GM12878 (cell line): ENCODE measurements at regions not wholly inside any gene's neighbourhood (a gene's known extent, or its start where the extent isn't known, plus 50 kb on each side); places are given as distances from the start of the nearest gene placed in this dataset.

Experiments used
- ATAC-seq: fragments of 200-7000 bp; cut with Tn5 transposase; 3 replicates; pipeline ENCODE4 v1.9.1; 2020; ENCODE audit warnings: mild to moderate bottlenecking, moderate library complexity
- BruUV-seq: library from RNA; stranded (reverse); fragments of 400-500 nt; replicated peaks from 2 replicates; lab custom pipeline; 2021; lab: Mats Ljungman, UMichigan
- CTCF ChIA-PET: fragments of 300-600 bp; sonication (Branson Sonifier 250); formaldehyde crosslinking; extraction: SDS; loops from one replicate; lab custom pipeline; 2021; ENCODE audit warnings: inconsistent platforms; lab: Yijun Ruan, JAX
- POLR2A ChIA-PET: fragments of 350-600 bp; formaldehyde crosslinking; extraction: SDS; loops from one replicate; lab custom pipeline; 2021; ENCODE audit warnings: inconsistent platforms; lab: Charles Lee
- RAD21 ChIA-PET: fragments of 300-600 bp; sonication (Branson Sonifier 250); formaldehyde crosslinking; loops from one replicate; lab custom pipeline; 2023; ENCODE audit warnings: antibody characterized with exemption; ENCODE audit not compliant: unreplicated experiment; lab: Charles Lee
- SMC1A ChIA-PET: fragments of 300-600 bp; sonication (Branson Sonifier 250); formaldehyde crosslinking; loops from one replicate; lab custom pipeline; 2023; ENCODE audit not compliant: unreplicated experiment, uncharacterized antibody; lab: Charles Lee
- DNase-seq: peaks from one replicate; pipeline ENCODE4 v3.0.0-alpha.2; 2011; ENCODE audit warnings: low read depth, low spot score
- FAIRE-seq: peaks from 3 replicates; lab custom pipeline; 2011; peaks lifted over from hg19 to GRCh38; lab: Jason Lieb, UNC
- H2AFZ ChIP-seq: 2 replicates; pipeline ENCODE4 v1.6.0; 2011; ENCODE audit warnings: low read depth, low read length, control low read depth; ENCODE audit not compliant: control insufficient read depth
- H3K27ac ChIP-seq: 2 replicates; pipeline ENCODE4 v1.5.1; 2011; ENCODE audit warnings: control low read depth; ENCODE audit not compliant: control insufficient read depth, insufficient read depth
- H3K27me3 ChIP-seq, 2 experiments: replicated peaks in 1 of 2; 2 replicates each; pipeline versions ENCODE4 v1.6.0 to v1.6.1; 2011; ENCODE audit warnings: low read length in 1 of 2; ENCODE audit not compliant: control insufficient read depth in 2 of 2, insufficient read depth in 2 of 2
- H3K36me3 ChIP-seq, 2 experiments: 2 replicates each; pipeline ENCODE4 v1.5.1; 2011; ENCODE audit warnings: low read length in 1 of 2; ENCODE audit not compliant: control insufficient read depth in 2 of 2, insufficient read depth in 2 of 2
- H3K4me1 ChIP-seq: 2 replicates; pipeline ENCODE4 v1.6.1; 2011; ENCODE audit warnings: mild to moderate bottlenecking, low read length, moderate library complexity, mixed read lengths; ENCODE audit not compliant: control insufficient read depth, insufficient read depth
- H3K4me2 ChIP-seq: 2 replicates; pipeline ENCODE4 v1.6.0; 2011; ENCODE audit warnings: control low read depth; ENCODE audit not compliant: control insufficient read depth, insufficient read depth
- H3K4me3 ChIP-seq: fragments of 200-600 bp; sonication (generic); 2 replicates; pipeline ENCODE4 v1.5.1; 2016
- H3K79me2 ChIP-seq: 2 replicates; pipeline ENCODE4 v1.6.0; 2011; ENCODE audit warnings: low read length; ENCODE audit not compliant: control insufficient read depth, insufficient read depth
- H3K9ac ChIP-seq: 2 replicates; pipeline ENCODE4 v1.8.0; 2011; ENCODE audit warnings: low read length, control low read depth, mixed read lengths; ENCODE audit not compliant: control insufficient read depth, insufficient read depth
- H3K9me3 ChIP-seq: replicated peaks from 3 replicates; pipeline ENCODE4 v1.5.1; 2011; ENCODE audit warnings: mild to moderate bottlenecking, low read length; ENCODE audit not compliant: control insufficient read depth, insufficient read depth
- H4K20me1 ChIP-seq: 2 replicates; pipeline ENCODE4 v1.6.0; 2011; ENCODE audit not compliant: control insufficient read depth, insufficient read depth
- BCL11A ChIP-seq: IDR thresholded peaks from 2 replicates; pipeline ENCODE4 v1.6.1; 2011; ENCODE audit warnings: low read depth, low read length
- BHLHE40 ChIP-seq, 2 experiments: fragments of 450-650 bp in 1 of 2; IDR thresholded peaks; 2 replicates each; pipeline ENCODE4 v1.6.1; 2011 to 2017; ENCODE audit warnings: low read depth in 2 of 2, borderline replicate concordance in 1 of 2, improper control_type of control experiment in 1 of 2, low read length in 1 of 2, mild to moderate bottlenecking in 1 of 2
- NFYA ChIP-seq: IDR thresholded peaks from 2 replicates; pipeline ENCODE4 v1.6.1; 2011; ENCODE audit warnings: low read depth, mild to moderate bottlenecking, low read length, improper control_type of control experiment, borderline replicate concordance
- SPI1 ChIP-seq: IDR thresholded peaks from 2 replicates; pipeline ENCODE4 v1.6.1; 2011; ENCODE audit warnings: low read depth, mild to moderate bottlenecking, low read length, moderate library complexity, borderline replicate concordance; ENCODE audit not compliant: insufficient read depth
- USF1 ChIP-seq: IDR thresholded peaks from 2 replicates; pipeline ENCODE4 v1.6.1; 2011; ENCODE audit warnings: borderline replicate concordance, low read depth, mild to moderate bottlenecking, moderate library complexity, mixed read lengths, low read length; ENCODE audit not compliant: insufficient read depth; ENCODE audit errors: extremely low read length
- WGBS: methylation state at CpG from one replicate; pipeline ENCODE4 v1.1.6; 2016; ENCODE audit warnings: low lambda C conversion rate; ENCODE audit not compliant: insufficient replicate concordance, insufficient coverage; ENCODE audit errors: missing lambda C conversion rate; 5-methylcytosine and 5-hydroxymethylcytosine counted together
- in situ Hi-C: fragments of 300-500 bp; cut with MboI; formaldehyde crosslinking; loops from 9 replicates; pipeline ENCODE4 v1.14.3; 2018; ENCODE audit warnings: mixed read lengths
- intact Hi-C: fragments of 100-400 bp; cut with micrococcal nuclease; formaldehyde crosslinking; loops from one replicate; pipeline ENCODE4 v1.14.2; 2022; ENCODE audit not compliant: unreplicated experiment

- H4K20me1 ChIP-seq, result no peaks in the 10 kb centered on the region
- intact Hi-C loops, result no loop called here
- H3K4me1 ChIP-seq, result no peaks in the 10 kb centered on the region
- 57% methylated on average over 2 of the region's 2 CpGs for WGBS
- ChIA-PET SMC1A (interaction anchor here (0.9 to 1.3 kb wide), 3 partner anchors 11 to 117 kb away, joined by 3 to 5 read pairs (median 3); no protein-coding TSS in a partner anchor), POLR2A (no interaction called here), RAD21 (no interaction called here), CTCF (interaction anchor here (1.1 to 1.5 kb wide), 3 partner anchors 31 to 136 kb away, joined by 3 to 4 read pairs (median 3); no protein-coding TSS in a partner anchor)
- no peak overlapping the region for H3K4me3 ChIP-seq
- BruUV-seq, result no TSS peak
- DNase-seq (no peak), FAIRE-seq (no peak), ATAC-seq (no peak)
- no peak overlapping the region for H2AFZ ChIP-seq
- H3K9me3 ChIP-seq, result no peaks in the 10 kb centered on the region; the same call in 2 of the 3 replicates
- H3K27me3 ChIP-seq, result no peaks in the 10 kb centered on the region
- TF ChIP-seq BCL11A, result no peak
- H3K9ac ChIP-seq, result no peak overlapping the region
- H3K79me2 ChIP-seq, result no peaks in the 10 kb centered on the region
- H3K4me2 ChIP-seq, result no peak overlapping the region; the same call in 1 of the 2 replicates
- in situ Hi-C loops, result no loop called here
- no peaks in the 10 kb centered on the region for H3K36me3 ChIP-seq
- H3K27ac ChIP-seq, result no peak overlapping the region
Observed at GRCh38 chr1:182259968-182260367, 131.6 kb downstream of the GLUL start.

GRCh38 chr1:182259229-182259872, 132.2 kb downstream of the GLUL start:
- H3K36me3 ChIP-seq, result no peaks in the 10 kb centered on the region
- peak overlapping the region; percentile 42 for H2AFZ ChIP-seq
- DNase-seq, result peak; percentile 66
- no peak overlapping the region for H3K9ac ChIP-seq
- 2% methylated on average over 4 of the region's 4 CpGs for WGBS
- no peaks in the 10 kb centered on the region; the same call in 2 of the 3 replicates for H3K9me3 ChIP-seq
- no peaks in the 10 kb centered on the region for H3K27me3 ChIP-seq
- no peak overlapping the region for H3K27ac ChIP-seq
- H3K4me2 ChIP-seq, result no peak overlapping the region; the same call in 1 of the 2 replicates
- peak; percentile 18 for FAIRE-seq
- CTCF ChIA-PET, result interaction anchor here (1.2 to 1.5 kb wide), 2 partner anchors 9 to 137 kb away, joined by 3 read pairs; no protein-coding TSS in a partner anchor
- TF ChIP-seq USF1 (peak; percentile 2), NFYA (no peak), SPI1 (no peak), BHLHE40 (IDR thresholded peaks at IDR 0.05; ENCODE audit: borderline replicate concordance in 1 of 2, low read depth in 2 of 2, low read length in 1 of 2) (no peak)
- BruUV-seq, result no TSS peak
- RAD21 ChIA-PET, result no interaction called here
- SMC1A ChIA-PET, result interaction anchor here (0.9 to 1.6 kb wide), 6 partner anchors 10 to 180 kb away, joined by 3 to 5 read pairs (median 3); no protein-coding TSS in a partner anchor
- H3K79me2 ChIP-seq, result no peaks in the 10 kb centered on the region
- intact Hi-C loops, result no loop called here
- peak; percentile 86 for ATAC-seq
- H4K20me1 ChIP-seq, result no peaks in the 10 kb centered on the region
- no peaks in the 10 kb centered on the region for H3K4me1 ChIP-seq
- H3K4me3 ChIP-seq, result no peak overlapping the region
- POLR2A ChIA-PET, result no interaction called here
- in situ Hi-C loops, result no loop called here
